NOMO-1 treated with dmso at 0.1 percent for 144 hours (cell line): ENCODE measurements at regions not wholly inside any gene's neighbourhood (a gene's known extent, or its start where the extent isn't known, plus 50 kb on each side); places are given as distances from the start of the nearest gene placed in this dataset.

Experiments used
- DNase-seq: peaks from one replicate; lab custom pipeline; 2025; ENCODE audit not compliant: unreplicated experiment; lab: John Stamatoyannopoulos, UW

DNA sequence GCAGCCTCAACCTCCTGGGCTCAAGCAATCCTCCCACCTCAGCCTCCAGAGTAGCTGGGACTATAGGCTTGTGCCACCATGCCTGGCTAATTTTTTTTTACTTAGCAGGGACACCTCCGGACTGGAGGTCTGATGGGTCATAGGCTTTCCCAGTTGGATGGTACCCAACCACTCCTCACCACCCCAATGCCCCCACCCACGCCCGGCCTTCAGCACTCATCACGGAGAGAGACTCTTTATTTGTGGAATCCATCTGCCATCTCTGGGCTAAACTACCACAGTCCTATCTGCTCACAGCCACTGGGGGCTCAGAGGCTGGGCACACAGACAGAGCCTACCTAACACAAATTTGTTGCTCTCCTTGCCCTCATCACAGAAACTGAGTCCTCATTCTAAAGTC, 58.3 kb upstream of the STXBP1 start:
- no peak for DNase-seq

DNA sequence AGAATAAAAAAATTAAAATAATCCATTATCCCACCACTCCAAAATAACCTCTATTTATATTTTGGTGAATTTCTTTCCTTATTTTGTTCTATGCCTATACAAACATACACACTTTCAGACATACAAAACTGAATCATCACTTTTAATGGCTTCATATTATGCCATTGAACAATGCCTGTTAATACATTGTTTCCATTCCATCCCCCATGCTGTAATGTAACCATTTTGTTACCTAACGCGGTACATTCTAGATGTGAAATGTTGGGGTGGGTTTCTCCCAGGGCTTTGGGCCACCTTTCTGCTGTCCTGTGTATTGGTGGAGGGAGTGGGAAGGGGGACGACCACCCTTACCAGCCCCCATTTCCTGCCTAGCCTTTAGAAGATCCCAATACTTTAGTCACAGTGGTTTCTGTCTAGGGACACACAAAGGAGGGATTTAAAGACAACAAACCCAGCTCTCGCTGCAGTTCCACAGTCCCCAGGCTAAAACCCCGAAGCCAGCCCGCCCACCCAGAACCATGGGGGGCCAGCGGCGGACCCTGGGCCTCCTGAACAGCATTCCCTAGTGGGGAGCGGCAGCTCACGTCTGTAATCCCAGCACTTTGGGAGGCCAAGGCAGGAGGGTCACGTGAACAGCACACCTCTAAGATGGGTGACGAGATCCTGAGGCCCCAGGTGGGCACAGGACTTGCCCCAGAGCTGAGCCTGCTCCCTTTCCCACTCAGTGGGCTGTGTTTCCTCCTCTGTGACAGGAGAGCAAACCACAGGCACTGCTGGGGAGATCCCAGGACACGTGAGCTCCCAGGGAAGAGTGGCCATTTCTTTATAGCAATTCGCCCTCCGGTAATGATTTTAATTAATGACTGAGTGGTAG, 56.9 kb upstream of the STXBP1 start:
- no peak for DNase-seq

DNA sequence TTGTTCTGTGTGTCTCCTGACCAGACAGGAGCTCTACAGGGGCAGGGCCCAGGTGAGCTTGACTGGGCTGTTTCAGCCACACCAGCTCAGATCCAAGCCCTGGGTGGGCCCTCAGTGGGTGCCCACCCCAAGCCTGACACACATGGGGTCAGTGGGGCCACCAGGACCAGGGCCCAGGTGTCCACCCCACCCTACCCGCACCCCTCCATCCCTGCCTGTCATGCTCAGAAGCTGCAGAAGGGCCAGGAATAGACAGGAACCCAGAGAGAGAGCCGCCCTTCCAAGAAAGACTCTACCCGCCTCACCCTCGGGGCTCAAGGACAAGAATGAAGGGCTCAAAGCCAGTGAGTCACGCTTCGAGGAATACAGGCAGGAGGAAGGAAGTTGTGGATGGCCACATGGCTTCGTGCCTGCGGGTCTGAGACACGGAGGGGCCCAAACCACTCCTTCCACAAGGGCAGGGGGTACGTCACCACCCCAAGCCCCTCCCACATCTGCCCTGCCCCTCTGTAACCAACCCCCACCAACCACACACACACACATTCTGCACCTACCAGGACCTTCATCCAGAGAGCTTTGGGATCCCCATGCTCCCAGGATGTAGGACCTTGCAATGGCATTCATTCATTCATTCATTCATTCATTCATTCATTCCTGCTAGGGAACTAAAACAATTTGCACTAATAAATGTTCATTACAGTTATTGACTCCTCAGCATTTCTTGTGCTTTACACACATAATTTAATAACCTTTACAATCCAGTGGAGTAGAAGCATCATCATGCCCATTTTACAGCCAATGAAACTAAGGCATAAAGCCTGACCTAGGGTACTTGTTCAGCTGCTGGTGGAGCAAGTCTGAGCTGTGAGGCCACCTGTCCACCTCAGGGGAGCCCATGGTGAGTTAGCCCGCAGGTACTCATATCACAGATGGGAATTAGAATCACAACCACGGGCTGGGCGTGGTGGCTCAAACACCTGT, 55.9 kb upstream of the STXBP1 start:
- DNase-seq, result peak; percentile 85

DNA sequence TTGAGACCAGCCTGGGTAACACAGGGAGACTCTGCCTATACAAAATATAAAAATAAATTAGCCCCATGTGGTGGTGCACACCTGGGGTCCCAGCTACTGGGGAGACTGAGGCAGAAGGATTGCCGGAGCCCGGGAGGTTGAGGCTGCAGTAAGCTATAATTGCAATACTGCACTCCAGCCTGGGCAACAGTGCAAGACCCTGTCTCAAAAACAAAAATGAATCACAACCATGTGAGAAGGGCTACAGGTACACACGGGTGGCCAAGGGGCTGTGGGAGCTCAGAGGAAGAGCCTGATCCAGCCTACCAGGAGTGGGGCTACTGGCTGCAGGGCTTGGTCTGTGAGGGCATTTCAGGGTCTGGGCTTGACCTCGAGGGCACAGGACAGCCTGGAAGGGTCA, 55.2 kb upstream of the STXBP1 start:
- no peak for DNase-seq

DNA sequence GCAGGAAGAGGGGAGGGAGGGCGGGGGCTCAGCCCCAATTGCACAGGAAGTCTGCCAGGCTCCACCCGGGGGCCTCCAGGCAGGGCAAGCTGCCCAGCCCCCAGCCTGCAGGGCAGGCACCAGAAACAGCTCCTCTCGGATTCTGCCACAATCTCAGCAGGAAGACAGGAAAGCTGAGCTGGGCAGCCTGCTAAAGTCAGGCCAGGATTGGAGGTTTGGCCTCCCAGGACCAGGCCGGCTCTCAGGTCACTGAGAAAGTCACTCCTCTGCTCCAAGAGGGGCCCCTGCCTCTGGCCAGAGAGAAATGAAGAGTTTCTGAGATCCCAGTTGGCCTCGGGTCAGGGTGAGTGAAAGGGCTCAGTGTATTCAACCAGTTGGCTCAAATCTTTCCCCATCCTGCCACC, 54.6 kb upstream of the STXBP1 start:
- no peak for DNase-seq

DNA sequence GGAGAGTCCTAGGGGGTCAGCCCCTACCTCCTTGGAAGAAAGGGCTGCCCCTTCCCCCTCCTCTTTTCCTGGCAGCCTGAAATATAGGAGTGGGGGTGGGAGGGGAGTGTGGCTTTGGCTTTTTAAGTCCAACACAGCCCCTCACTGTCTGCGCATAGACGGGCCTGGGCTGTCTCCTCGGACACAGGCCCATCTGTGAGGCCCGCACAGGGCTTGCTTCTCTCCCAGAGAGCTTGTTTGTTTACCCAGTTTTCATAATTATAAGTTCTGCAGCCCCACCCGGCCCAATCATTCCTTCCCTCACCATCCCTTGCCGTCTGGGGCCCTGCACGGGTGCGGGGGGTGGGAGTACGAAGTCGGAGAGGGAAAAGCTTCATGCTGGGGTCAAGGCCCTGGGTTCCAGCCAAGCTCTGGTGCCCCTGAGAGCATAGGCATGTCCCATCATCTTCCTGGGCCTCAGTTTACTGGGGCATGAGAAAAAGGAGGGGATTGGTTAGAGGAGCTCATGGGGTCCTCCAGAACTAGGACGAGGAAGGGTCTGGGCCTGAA, 54.0 kb upstream of the STXBP1 start:
- DNase-seq, result no peak

DNA sequence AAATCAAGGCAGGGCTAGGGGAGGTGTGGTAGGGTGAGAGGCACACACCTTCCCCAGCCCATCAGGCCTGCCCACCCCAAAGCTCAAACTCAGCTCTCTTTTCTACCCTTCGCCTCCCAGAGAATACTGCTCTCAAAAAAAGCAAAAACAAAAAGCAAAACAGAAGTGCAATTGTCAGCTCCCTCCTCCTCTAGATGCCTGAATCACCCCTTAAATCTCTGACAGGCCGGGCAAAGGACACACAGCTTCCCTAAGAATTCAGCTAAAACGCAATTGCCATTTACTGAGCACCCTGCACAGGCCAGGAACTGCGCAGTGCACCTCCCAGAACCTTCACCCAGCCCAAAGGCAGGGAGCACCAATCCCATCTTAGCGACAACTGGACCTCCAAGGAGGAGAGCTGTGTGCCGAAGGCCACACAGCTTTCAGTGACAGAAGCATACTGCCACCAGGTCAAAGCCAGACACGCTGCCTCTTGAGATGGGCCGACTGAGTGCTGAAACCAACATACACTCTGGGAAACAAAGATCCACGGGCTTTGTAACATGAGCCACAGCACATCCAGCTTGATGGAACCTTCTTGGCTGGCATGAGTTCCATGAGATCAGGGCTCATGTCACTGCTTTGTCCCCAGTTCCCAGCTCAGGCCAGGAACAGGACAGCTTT, 53.4 kb upstream of the STXBP1 start:
- no peak for DNase-seq

DNA sequence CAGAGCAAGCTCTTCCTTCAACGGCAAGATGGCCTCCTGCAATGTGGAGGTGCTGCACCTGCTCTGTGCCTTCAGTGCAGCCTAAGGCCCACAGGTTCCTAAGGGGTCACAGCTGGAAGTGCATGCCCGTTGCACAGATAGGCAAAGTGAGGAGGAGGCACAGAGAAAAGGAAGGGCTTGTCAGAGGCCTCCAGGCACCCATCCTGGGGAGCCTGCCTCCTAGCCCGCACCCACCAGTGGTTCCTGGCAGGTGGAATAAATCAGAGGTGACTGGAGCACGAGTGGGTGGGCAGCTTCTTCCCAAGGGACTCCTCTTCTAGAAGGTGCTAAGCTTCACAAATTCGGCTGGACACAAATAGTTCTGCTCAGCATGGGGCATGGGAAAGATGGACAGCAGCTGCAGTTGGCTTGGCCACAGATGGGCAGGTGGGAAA, 52.8 kb upstream of the STXBP1 start:
- DNase-seq, result no peak

DNA sequence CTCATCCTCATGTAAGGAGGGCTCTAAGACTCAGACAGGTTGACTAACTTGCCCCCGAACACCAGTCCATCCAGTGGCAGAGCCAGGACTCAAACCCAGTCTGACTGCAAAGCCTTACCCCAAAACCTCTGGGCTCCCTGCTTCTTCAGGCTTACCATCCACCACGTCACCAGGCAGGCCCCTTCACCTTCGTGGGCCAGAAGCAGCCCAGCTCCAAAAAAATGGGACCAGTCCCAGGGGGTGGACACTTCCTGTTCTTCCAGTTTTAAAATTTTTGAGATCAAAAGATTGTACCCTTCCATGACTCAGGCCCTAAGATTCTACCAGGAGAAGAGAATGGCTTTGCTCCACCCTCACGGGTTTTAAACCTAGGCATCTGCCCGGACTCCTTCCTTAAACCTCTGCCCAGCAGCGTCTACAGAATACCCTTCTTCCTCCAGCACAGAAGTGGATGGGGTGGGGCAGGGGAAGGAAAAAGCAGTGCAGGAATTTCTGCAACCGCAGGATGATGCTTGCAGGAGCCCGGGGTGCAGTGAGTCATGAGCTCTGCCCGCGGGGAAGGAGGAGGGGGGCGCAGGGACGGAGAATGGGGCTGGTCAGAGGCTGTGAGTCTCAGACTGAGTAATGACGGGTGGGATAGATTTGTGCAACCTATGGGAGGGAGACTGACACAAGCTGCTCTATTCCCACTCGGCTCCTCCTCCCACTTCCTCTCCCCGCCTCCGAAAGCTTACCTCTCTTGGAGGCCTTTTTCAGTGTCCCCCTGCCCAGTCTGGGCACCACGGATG, 50.4 kb upstream of the STXBP1 start:
- peak; percentile 80 for DNase-seq
